ENCODE measurements at regions not wholly inside any gene's neighbourhood (a gene's known extent, or its start where the extent isn't known, plus 50 kb on each side); places are given as distances from the start of the nearest gene placed in this dataset.

- TF ChIP-seq PATZ1 (CRISPR knock-in tag; IDR thresholded peaks at IDR 0.05; ENCODE audit: borderline replicate concordance) (no peak), RBBP5 (IDR thresholded peaks at IDR 0.05; ENCODE audit: borderline replicate concordance, insufficient read depth, low read length, poor library complexity, severe bottlenecking) (no peak), ZFP36 (IDR thresholded peaks at IDR 0.05; ENCODE audit: low read depth, low read length, partially characterized antibody) (no peak), CTCF (IDR thresholded peaks at IDR 0.05 in 2 of 3, conservative IDR thresholded peaks at IDR 0.05 in 1 of 3; ENCODE audit: insufficient read depth in 2 of 3, low read depth in 1 of 3, low read length in 3 of 3) (no peak), ZNF184 (CRISPR knock-in tag; IDR thresholded peaks at IDR 0.05) (no peak)
Observed at GRCh38 chr4:107478327-107478980, 241.6 kb downstream of the PAPSS1 start.

All from K562 (cell line).